Glutamatergic neuron (in vitro differentiated cells): ENCODE measurements at regions not wholly inside any gene's neighbourhood (a gene's known extent, or its start where the extent isn't known, plus 50 kb on each side); places are given as distances from the start of the nearest gene placed in this dataset.

Experiments
- DNase-seq: peaks from one replicate; pipeline ENCODE4 v3.0.0; 2022
- H3K27ac Mint-ChIP-seq: one replicate; pipeline ENCODE4 v1.8.0; 2020; ENCODE audit warnings: mild to moderate bottlenecking, mixed read lengths, inconsistent platforms; ENCODE audit not compliant: unreplicated experiment
- H3K27me3 Mint-ChIP-seq: one replicate; pipeline ENCODE4 v1.8.0; 2020; ENCODE audit warnings: mild to moderate bottlenecking, moderate library complexity, mixed read lengths, inconsistent platforms; ENCODE audit not compliant: unreplicated experiment
- H3K36me3 Mint-ChIP-seq: one replicate; pipeline ENCODE4 v1.8.0; 2020; ENCODE audit warnings: mild to moderate bottlenecking, mixed read lengths, inconsistent platforms; ENCODE audit not compliant: unreplicated experiment
- H3K4me1 Mint-ChIP-seq: one replicate; pipeline ENCODE4 v1.8.0; 2020; ENCODE audit warnings: mild to moderate bottlenecking, low read depth, mixed read lengths, inconsistent platforms; ENCODE audit not compliant: unreplicated experiment
- H3K4me3 Mint-ChIP-seq: one replicate; pipeline ENCODE4 v1.8.0; 2020; ENCODE audit warnings: mild to moderate bottlenecking, mixed read lengths, inconsistent platforms; ENCODE audit not compliant: unreplicated experiment
- H3K9me3 Mint-ChIP-seq: one replicate; pipeline ENCODE4 v1.8.0; 2020; ENCODE audit warnings: mild to moderate bottlenecking, moderate library complexity, mixed read lengths, inconsistent platforms; ENCODE audit not compliant: unreplicated experiment
- CTCF ChIP-seq: fragments of 200-600 bp; sonication (generic); IDR thresholded peaks from one replicate; pipeline ENCODE4 v1.5.0; 2021; ENCODE audit not compliant: partially characterized antibody, unreplicated experiment

- Mint-ChIP-seq H3K27ac (no peak overlapping the region), H3K9me3 (no peaks in the 10 kb centered on the region), H3K4me1 (peaks cover 5% of the 10 kb centered on the region), H3K36me3 (no peaks in the 10 kb centered on the region), H3K27me3 (peaks cover 3% of the 10 kb centered on the region), H3K4me3 (no peak overlapping the region)
- no peak for TF ChIP-seq CTCF
- no peak for DNase-seq
These were observed 53.6 kb upstream of the EPCAM start for GRCh38 chr2:47315475-47315874.

- no peak for DNase-seq
- H3K4me3 Mint-ChIP-seq = no peak overlapping the region
These were observed 55.4 kb upstream of the EPCAM start for GRCh38 chr2:47313728-47314127.

GRCh38 chr2:47313141-47313691, 55.9 kb upstream of the EPCAM start:
- H3K27ac Mint-ChIP-seq = no peak overlapping the region
- no peaks in the 10 kb centered on the region for H3K36me3 Mint-ChIP-seq
- no peak for DNase-seq

More at GRCh38 chr2:47313728-47314127, 55.4 kb upstream of the EPCAM start:
- Mint-ChIP-seq H3K9me3 (no peaks in the 10 kb centered on the region), H3K27ac (no peak overlapping the region), H3K36me3 (no peaks in the 10 kb centered on the region), H3K27me3 (peaks cover 3% of the 10 kb centered on the region), H3K4me1 (peaks cover 11% of the 10 kb centered on the region)
- TF ChIP-seq CTCF = no peak

GRCh38 chr2:47312491-47312850, 56.6 kb upstream of the EPCAM start:
- TF ChIP-seq CTCF = no peak
- peaks cover 11% of the 10 kb centered on the region for H3K4me1 Mint-ChIP-seq
- no peak for DNase-seq
- no peaks in the 10 kb centered on the region for H3K9me3 Mint-ChIP-seq
- no peak overlapping the region for H3K4me3 Mint-ChIP-seq
- no peaks in the 10 kb centered on the region for H3K36me3 Mint-ChIP-seq
- H3K27me3 Mint-ChIP-seq = peaks cover 3% of the 10 kb centered on the region
- no peak overlapping the region for H3K27ac Mint-ChIP-seq

More at GRCh38 chr2:47313141-47313691, 55.9 kb upstream of the EPCAM start:
- Mint-ChIP-seq H3K4me3 (no peak overlapping the region), H3K27me3 (peaks cover 3% of the 10 kb centered on the region), H3K9me3 (no peaks in the 10 kb centered on the region), H3K4me1 (peaks cover 11% of the 10 kb centered on the region)
- TF ChIP-seq CTCF = no peak

- no peak for TF ChIP-seq CTCF
These were observed 57.2 kb upstream of the EPCAM start for GRCh38 chr2:47311764-47312490.

More at GRCh38 chr2:47311764-47312490, 57.2 kb upstream of the EPCAM start:
- DNase-seq = no peak
- no peak overlapping the region for H3K27ac Mint-ChIP-seq
- peaks cover 3% of the 10 kb centered on the region for H3K27me3 Mint-ChIP-seq
- no peak overlapping the region for H3K4me3 Mint-ChIP-seq
- H3K4me1 Mint-ChIP-seq = peaks cover 11% of the 10 kb centered on the region
- no peaks in the 10 kb centered on the region for H3K36me3 Mint-ChIP-seq
- no peaks in the 10 kb centered on the region for H3K9me3 Mint-ChIP-seq
